ENCODE measurements at regions not wholly inside any gene's neighbourhood (a gene's known extent, or its start where the extent isn't known, plus 50 kb on each side); places are given as distances from the start of the nearest gene placed in this dataset.
A peak's percentile ranks its signal among the peaks of the same experiment; 100 is the strongest.

DNA sequence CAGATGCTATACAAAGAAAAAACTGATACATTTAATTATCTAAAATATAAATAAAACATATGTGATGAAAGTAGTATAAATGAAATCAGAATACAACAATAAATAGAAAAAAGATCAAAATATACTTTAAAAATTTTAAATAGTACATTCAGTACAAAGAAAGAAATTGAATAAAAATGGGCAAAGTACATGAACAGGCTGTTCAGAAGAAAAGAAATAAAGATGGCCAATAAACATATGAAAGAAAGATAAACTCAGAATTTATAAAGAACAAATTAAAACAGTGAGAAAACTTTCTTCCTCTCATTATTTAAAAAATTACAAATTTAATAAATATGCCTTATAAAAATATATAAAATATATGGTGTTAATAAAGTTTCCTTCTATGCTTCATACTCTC lies 50.5 kb upstream of the AMOTL1 start:
- FAIRE-seq (peak; percentile 88), DNase-seq (ENCODE audit: low spot score in 2 of 2) (no peak)
